ENCODE measurements at regions not wholly inside any gene's neighbourhood (a gene's known extent, or its start where the extent isn't known, plus 50 kb on each side); places are given as distances from the start of the nearest gene placed in this dataset.

DNA sequence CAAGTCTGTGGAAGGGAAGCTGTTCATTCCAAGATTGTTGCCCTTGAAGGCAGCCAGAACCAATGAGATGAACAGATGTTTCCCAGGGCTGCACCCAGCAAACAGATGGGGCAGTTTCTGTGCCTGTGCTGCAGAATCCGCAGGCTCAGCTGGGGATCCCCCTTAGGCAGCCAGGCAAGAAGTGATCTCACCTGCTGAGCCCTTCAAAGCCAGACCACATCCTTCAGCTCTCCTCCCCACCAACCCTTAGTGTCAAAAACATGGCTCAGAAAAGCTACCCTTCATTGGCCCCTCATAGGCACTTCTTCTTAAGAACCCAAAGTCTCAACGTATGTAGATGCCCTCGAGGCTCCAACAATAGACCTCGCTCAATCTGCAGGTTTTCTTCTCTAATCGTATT lies 626.7 kb downstream of the CCDC171 start:
- TF ChIP-seq, protein P1, sequence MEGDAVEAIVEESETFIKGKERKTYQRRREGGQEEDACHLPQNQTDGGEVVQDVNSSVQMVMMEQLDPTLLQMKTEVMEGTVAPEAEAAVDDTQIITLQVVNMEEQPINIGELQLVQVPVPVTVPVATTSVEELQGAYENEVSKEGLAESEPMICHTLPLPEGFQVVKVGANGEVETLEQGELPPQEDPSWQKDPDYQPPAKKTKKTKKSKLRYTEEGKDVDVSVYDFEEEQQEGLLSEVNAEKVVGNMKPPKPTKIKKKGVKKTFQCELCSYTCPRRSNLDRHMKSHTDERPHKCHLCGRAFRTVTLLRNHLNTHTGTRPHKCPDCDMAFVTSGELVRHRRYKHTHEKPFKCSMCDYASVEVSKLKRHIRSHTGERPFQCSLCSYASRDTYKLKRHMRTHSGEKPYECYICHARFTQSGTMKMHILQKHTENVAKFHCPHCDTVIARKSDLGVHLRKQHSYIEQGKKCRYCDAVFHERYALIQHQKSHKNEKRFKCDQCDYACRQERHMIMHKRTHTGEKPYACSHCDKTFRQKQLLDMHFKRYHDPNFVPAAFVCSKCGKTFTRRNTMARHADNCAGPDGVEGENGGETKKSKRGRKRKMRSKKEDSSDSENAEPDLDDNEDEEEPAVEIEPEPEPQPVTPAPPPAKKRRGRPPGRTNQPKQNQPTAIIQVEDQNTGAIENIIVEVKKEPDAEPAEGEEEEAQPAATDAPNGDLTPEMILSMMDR (IDR thresholded peaks at IDR 0.05; ENCODE audit: low read depth, low read length, poor library complexity, severe bottlenecking) = no peak
- no peak for TF ChIP-seq EZH2phosphoT487 (IDR thresholded peaks at IDR 0.05; ENCODE audit: borderline replicate concordance, low read length)
